ENCODE measurements at regions not wholly inside any gene's neighbourhood (a gene's known extent, or its start where the extent isn't known, plus 50 kb on each side); places are given as distances from the start of the nearest gene placed in this dataset.
"Not testable (repeated sequence)": the region's sequence is repeated elsewhere in the genome, so short reads cannot be mapped to it uniquely, and the experiment has no call there.

GRCh38 chr10:21463436-21463835 lies 62.0 kb downstream of the SKIDA1 start:
- H3K4me3 ChIP-seq, result no peak overlapping the region
- H3K27ac ChIP-seq, result no peak overlapping the region

GRCh38 chr10:21458126-21458871 lies 67.2 kb downstream of the SKIDA1 start:
- no peak overlapping the region for H3K4me3 ChIP-seq
- H3K27ac ChIP-seq, result no peak overlapping the region

GRCh38 chr10:21456160-21456559 lies 69.3 kb downstream of the SKIDA1 start:
- no peak overlapping the region for H3K27ac ChIP-seq
- no peak overlapping the region for H3K4me3 ChIP-seq

- Histone ChIP-seq H3K27ac (no peak overlapping the region), H3K4me3 (no peak overlapping the region)
These were observed 73.3 kb downstream of the SKIDA1 start for GRCh38 chr10:21452203-21452602.

GRCh38 chr10:21449288-21449966 lies 76.1 kb downstream of the SKIDA1 start:
- Histone ChIP-seq H3K4me3 (no peak overlapping the region), H3K27ac (no peak overlapping the region)

- Histone ChIP-seq H3K27ac (no peak overlapping the region), H3K4me3 (no peak overlapping the region)
These were observed 80.3 kb downstream of the SKIDA1 start for GRCh38 chr10:21445163-21445562.

GRCh38 chr10:21441625-21442024 lies 83.9 kb downstream of the SKIDA1 start:
- Histone ChIP-seq H3K27ac (no peak overlapping the region), H3K4me3 (no peak overlapping the region)

GRCh38 chr10:21438914-21439313 lies 86.6 kb downstream of the SKIDA1 start:
- H3K4me3 ChIP-seq, H3K27ac ChIP-seq: not testable (repeated sequence)

- no peak overlapping the region for H3K27ac ChIP-seq
- H3K4me3 ChIP-seq, result no peak overlapping the region
These were observed 87.6 kb downstream of the SKIDA1 start for GRCh38 chr10:21437770-21438382.

- Histone ChIP-seq H3K4me3 (no peak overlapping the region), H3K27ac (no peak overlapping the region)
These were observed 93.2 kb downstream of the SKIDA1 start for GRCh38 chr10:21432266-21432665.

- Histone ChIP-seq H3K4me3 (no peak overlapping the region), H3K27ac (no peak overlapping the region)
These were observed 93.7 kb downstream of the SKIDA1 start for GRCh38 chr10:21431799-21432198.

GRCh38 chr10:21427804-21428481 lies 97.5 kb downstream of the SKIDA1 start:
- Histone ChIP-seq H3K4me3 (no peak overlapping the region), H3K27ac (no peak overlapping the region)

GRCh38 chr10:21424459-21424861 lies 101.0 kb downstream of the SKIDA1 start:
- no peak overlapping the region for H3K4me3 ChIP-seq
- no peak overlapping the region for H3K27ac ChIP-seq

GRCh38 chr10:21423850-21424249 lies 101.6 kb downstream of the SKIDA1 start:
- H3K27ac ChIP-seq, result no peak overlapping the region
- H3K4me3 ChIP-seq, result no peak overlapping the region

GRCh38 chr10:21423338-21423737 lies 102.1 kb downstream of the SKIDA1 start:
- H3K27ac ChIP-seq, result no peak overlapping the region
- no peak overlapping the region for H3K4me3 ChIP-seq

- H3K4me3 ChIP-seq, result no peak overlapping the region
- H3K27ac ChIP-seq, result no peak overlapping the region
These were observed 103.7 kb downstream of the SKIDA1 start for GRCh38 chr10:21421794-21422193.

GRCh38 chr10:21421016-21421415 lies 104.5 kb downstream of the SKIDA1 start:
- H3K4me3 ChIP-seq, result no peak overlapping the region
- H3K27ac ChIP-seq, result no peak overlapping the region

- H3K27ac ChIP-seq, H3K4me3 ChIP-seq: not testable (repeated sequence)
These were observed 106.4 kb downstream of the SKIDA1 start for GRCh38 chr10:21418981-21419576.

GRCh38 chr10:21417172-21417712 lies 108.2 kb downstream of the SKIDA1 start:
- Histone ChIP-seq H3K4me3 (no peak overlapping the region), H3K27ac (no peak overlapping the region)

GRCh38 chr10:21413680-21414079 lies 111.8 kb downstream of the SKIDA1 start:
- Histone ChIP-seq H3K27ac (no peak overlapping the region), H3K4me3 (no peak overlapping the region)

Measured in skin epidermis (tissue), 12 donors.